Sigmoid colon (tissue), 6 donors: ENCODE measurements at regions not wholly inside any gene's neighbourhood (a gene's known extent, or its start where the extent isn't known, plus 50 kb on each side); places are given as distances from the start of the nearest gene placed in this dataset.
"Not testable (repeated sequence)": the region's sequence is repeated elsewhere in the genome, so short reads cannot be mapped to it uniquely, and the experiment has no call there.

Experiments
- DNase-seq: peaks from one replicate; pipeline ENCODE4 v3.0.0-alpha.2; 2019
- H3K27ac ChIP-seq, 4 donors: fragments of 200-600 bp; sonication (generic); one replicate each; pipeline ENCODE4 v1.5.1; 2016 to 2019; ENCODE audit warnings: mild to moderate bottlenecking in 1 of 4
- H3K27me3 ChIP-seq, 3 donors: fragments of 200-600 bp; sonication (generic); one replicate each; pipeline ENCODE4 v1.5.1; 2019; ENCODE audit warnings: mild to moderate bottlenecking in 1 of 3
- H3K36me3 ChIP-seq, 4 donors: fragments of 200-600 bp; sonication (generic); one replicate each; pipeline ENCODE4 v1.5.1; 2016 to 2019
- H3K4me1 ChIP-seq, 4 donors: fragments of 200-600 bp; sonication (generic); one replicate each; pipeline ENCODE4 v1.5.1; 2017 to 2019
- H3K4me3 ChIP-seq, 4 donors: fragments of 200-600 bp; sonication (generic); one replicate each; pipeline ENCODE4 v1.5.1; 2017 to 2019; ENCODE audit warnings: mild to moderate bottlenecking in 2 of 4, moderate library complexity in 1 of 4
- H3K9me3 ChIP-seq, 4 donors: fragments of 200-600 bp in 3 of 4; sonication (generic) in 3 of 4; one replicate each; pipeline versions ENCODE4 v1.5.1 to v1.6.1; 2013 to 2019
- CTCF ChIP-seq, 4 experiments: fragments of 450-650 bp in 3 of 4; fragments of 200-600 bp in 1 of 4; IDR thresholded peaks; one replicate each; pipeline ENCODE4 v1.5.1; 2016 to 2019; ENCODE audit warnings: antibody characterized with exemption in 4 of 4, mild to moderate bottlenecking in 3 of 4, moderate library complexity in 2 of 4
- EP300 ChIP-seq, 4 donors: sonication (generic); formaldehyde crosslinking; IDR thresholded peaks; one replicate each; pipeline ENCODE4 v1.6.1; 2017; ENCODE audit warnings: antibody characterized with exemption in 4 of 4
- POLR2A ChIP-seq, 2 donors: fragments of 450-650 bp; IDR thresholded peaks; one replicate each; pipeline ENCODE4 v1.6.1; 2016; ENCODE audit warnings: antibody characterized with exemption in 2 of 2, mild to moderate bottlenecking in 2 of 2, moderate library complexity in 2 of 2
- POLR2AphosphoS5 ChIP-seq, 4 donors: sonication (generic); formaldehyde crosslinking; IDR thresholded peaks; one replicate each; pipeline ENCODE4 v1.6.1; 2017; ENCODE audit warnings: antibody characterized with exemption in 4 of 4
- WGBS, 2 donors: extraction: QIAGEN DNeasy Blood & Tissue Kit; methylation state at CpG; one replicate each; pipeline ENCODE4 v1.1.7; 2013; 5-methylcytosine and 5-hydroxymethylcytosine counted together
- intact Hi-C: fragments of 100-400 bp; cut with DNase I; formaldehyde crosslinking; loops from one replicate; pipeline ENCODE4 v1.15.1; 2023
- donor health status: healthy with polysubstance abuse.
- donor health status: healthy.

GRCh38 chr17:21756856-21757619 lies 64.7 kb downstream of the KCNJ18 start:
- no peak for TF ChIP-seq CTCF (IDR thresholded peaks at IDR 0.05)
- TF ChIP-seq POLR2A (IDR thresholded peaks at IDR 0.05), result no peak
- TF ChIP-seq EP300 (IDR thresholded peaks at IDR 0.05), result no peak
- TF ChIP-seq POLR2AphosphoS5 (IDR thresholded peaks at IDR 0.05), result no peak
- no peaks in the 10 kb centered on the region for H3K27me3 ChIP-seq
- intact Hi-C loops, result no loop called here
- no peaks in the 10 kb centered on the region for H3K36me3 ChIP-seq
- no peak overlapping the region for H3K27ac ChIP-seq
- DNase-seq, result no peak
- H3K4me1 ChIP-seq, result no peaks in the 10 kb centered on the region
- H3K9me3 ChIP-seq, result no peaks in the 10 kb centered on the region
- 79 to 84% methylated on average over 12 of the region's 12 CpGs for WGBS, 2 donors
- H3K4me3 ChIP-seq, result no peak overlapping the region

DNA sequence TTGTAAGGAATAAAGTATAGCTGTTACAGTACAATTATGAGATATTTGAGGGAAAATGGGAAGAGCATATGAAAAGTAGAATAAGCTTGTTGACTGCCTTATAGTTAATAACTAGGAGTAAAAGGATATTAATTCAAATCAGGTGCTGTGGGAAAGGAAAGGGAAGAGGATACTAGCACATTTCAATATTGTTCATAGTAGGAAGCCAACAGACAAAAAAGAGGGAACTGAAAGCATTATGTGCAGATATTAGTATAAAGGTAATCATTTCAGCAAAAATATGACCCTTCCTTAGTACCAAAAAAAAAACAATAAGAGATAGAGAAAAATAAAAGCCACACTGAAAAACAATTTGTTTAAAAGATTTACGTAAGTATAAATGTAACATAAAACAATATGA lies 67.3 kb downstream of the KCNJ18 start:
- intact Hi-C loops, H3K27ac ChIP-seq, H3K4me1 ChIP-seq, H3K4me3 ChIP-seq, DNase-seq, H3K9me3 ChIP-seq, H3K27me3 ChIP-seq, H3K36me3 ChIP-seq: not testable (repeated sequence)
- WGBS, 2 donors, result 88 to 93% methylated on average over 1 of the region's 1 CpG

DNA sequence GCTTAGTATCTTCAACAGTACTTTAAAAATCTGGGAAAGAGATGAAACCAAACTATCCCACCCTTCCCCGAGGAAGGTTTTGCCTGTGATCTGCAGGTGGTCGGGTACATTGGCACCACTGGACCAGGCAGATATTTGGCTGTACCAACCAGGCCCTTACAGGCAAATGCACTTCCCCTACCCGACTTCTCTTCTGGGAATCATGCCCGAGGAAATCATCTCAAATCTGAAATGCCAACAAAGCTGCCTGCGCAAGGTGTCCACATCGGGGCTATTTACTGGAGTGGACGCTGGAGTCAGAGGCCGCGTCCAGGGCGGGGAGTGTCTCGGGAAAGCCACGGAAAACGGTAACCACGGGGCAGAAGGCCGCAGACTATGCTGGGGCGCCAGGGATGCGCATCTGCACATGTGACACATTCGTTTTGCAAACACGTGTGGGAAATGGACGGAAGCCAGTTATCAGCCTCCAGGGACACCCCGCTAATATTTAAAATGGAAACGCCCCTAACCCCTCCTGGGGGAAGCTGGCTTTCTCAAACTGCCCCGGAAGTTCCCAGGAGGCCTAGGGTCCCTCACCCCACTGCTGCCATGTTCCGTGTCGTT lies 71.5 kb downstream of the KCNJ18 start:
- H3K27me3 ChIP-seq, H3K4me1 ChIP-seq, H3K9me3 ChIP-seq, DNase-seq, H3K36me3 ChIP-seq, intact Hi-C loops, H3K4me3 ChIP-seq, H3K27ac ChIP-seq: not testable (repeated sequence)
- WGBS, 2 donors, result 84 to 90% methylated on average over 25 of the region's 25 CpGs

DNA sequence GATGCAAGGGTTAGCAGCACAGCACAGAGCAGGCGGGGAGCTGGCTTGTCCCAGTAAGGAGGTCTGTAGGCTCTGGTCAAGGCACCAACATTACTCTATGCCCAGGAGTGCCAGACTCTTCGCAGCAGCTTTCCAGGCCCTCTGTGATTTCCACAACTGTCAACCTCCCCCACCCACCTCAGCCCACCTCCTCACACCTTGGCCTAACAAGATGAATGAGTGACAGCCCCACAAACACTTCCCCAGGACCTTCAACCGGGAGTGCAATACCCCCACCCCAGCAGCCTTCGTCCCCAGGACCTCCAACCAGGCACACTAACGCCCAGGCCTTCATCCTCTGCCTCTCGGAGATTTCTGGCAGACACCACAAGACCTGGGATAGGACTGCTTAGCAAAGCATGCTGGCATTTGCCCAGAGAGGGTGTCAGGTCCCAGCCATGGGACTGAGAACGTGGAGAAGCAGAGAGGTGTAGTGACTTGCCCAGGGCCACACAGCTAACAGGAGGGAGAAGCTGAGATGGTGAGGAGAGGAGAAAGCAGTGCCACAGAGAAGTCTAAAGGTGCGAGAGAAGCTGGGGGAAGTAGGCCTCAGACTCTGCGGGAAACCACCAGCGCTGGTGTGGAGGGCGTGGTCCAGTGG lies 73.4 kb downstream of the KCNJ18 start:
- H3K4me1 ChIP-seq, intact Hi-C loops, H3K27ac ChIP-seq, H3K9me3 ChIP-seq, H3K36me3 ChIP-seq, H3K4me3 ChIP-seq, DNase-seq, H3K27me3 ChIP-seq: not testable (repeated sequence)
- 72 to 84% methylated on average over 11 of the region's 11 CpGs for WGBS, 2 donors

- H3K27ac ChIP-seq, H3K4me1 ChIP-seq, H3K4me3 ChIP-seq, intact Hi-C loops, DNase-seq, H3K36me3 ChIP-seq, H3K9me3 ChIP-seq, H3K27me3 ChIP-seq: not testable (repeated sequence)
- 76 to 77% methylated on average over 5 of the region's 5 CpGs for WGBS, 2 donors
Observed at GRCh38 chr17:21766565-21766964, 74.2 kb downstream of the KCNJ18 start.

DNA sequence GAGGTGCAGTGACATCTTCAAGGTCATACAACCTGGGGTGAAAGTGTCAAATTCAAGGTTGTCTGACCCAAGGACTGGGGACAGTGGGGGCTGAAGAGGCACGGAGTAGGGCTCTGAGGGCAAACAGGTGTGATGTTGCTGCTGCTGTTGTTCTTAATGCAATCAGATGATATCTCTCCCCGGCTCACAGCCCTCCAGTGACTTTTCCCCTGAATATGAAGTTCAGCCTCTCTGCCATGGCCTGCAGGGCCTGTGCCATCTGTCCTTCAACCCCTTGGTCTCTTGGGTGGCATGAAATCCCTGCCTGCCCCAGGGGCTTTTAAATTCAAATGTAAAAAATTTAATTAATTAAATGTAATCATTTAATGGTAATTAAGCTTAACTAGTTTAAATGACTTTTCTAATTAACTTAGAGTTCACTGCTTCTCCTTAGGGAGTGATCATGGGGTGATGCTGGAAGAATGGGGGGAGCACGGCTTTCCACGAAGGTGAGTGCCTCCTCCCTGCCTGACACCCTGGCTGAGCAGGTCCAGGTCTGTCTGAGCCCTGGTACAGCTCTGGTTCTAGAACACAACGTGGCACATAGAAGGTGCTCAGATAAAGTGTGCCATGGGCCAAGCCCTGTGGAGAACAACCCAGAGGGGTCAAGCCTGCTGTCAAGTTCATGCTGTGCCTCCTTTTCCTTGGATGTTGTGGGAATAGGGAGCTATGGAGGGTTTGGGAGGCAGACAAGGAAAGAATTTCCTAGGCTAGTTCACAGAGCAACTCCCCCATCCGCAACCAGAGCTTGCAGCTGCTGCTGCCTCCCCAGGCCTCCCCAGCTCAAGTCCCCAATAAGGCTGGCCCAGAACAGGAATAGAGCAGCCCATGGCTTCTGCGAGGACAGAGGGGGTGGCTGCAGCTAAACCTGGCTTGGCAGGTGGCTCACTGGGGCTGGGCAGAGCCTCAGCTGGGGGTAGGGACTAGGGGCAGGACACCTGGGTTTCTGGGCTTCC lies 75.1 kb downstream of the KCNJ18 start:
- H3K9me3 ChIP-seq, DNase-seq, H3K27me3 ChIP-seq, H3K4me1 ChIP-seq, H3K4me3 ChIP-seq, H3K27ac ChIP-seq, H3K36me3 ChIP-seq, intact Hi-C loops: not testable (repeated sequence)
- WGBS, 2 donors, result 72 to 75% methylated on average over 7 of the region's 7 CpGs

DNA sequence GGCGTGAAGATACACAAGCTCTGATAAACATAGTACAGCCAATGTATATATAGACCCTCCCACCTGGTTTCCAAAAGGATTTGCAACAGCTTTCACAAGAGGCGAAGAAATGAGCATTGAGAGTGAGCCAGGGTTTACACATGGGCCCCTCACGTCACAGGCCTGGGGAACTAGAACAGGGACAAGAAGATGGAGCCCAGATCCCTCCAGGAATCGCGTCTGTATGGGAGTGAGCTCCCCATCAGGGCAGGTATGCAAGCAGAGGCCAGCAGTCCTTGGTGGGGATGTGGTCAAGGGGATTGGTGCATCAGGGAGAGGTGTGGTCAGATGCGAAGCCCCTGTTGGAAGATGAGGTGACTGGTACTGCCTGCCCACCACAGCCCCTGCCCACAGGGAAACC lies 75.9 kb downstream of the KCNJ18 start:
- H3K4me3 ChIP-seq, H3K4me1 ChIP-seq, intact Hi-C loops, H3K27ac ChIP-seq, H3K27me3 ChIP-seq, H3K36me3 ChIP-seq, H3K9me3 ChIP-seq, DNase-seq: not testable (repeated sequence)
- WGBS, 2 donors, result 68 to 70% methylated on average over 6 of the region's 6 CpGs

DNA sequence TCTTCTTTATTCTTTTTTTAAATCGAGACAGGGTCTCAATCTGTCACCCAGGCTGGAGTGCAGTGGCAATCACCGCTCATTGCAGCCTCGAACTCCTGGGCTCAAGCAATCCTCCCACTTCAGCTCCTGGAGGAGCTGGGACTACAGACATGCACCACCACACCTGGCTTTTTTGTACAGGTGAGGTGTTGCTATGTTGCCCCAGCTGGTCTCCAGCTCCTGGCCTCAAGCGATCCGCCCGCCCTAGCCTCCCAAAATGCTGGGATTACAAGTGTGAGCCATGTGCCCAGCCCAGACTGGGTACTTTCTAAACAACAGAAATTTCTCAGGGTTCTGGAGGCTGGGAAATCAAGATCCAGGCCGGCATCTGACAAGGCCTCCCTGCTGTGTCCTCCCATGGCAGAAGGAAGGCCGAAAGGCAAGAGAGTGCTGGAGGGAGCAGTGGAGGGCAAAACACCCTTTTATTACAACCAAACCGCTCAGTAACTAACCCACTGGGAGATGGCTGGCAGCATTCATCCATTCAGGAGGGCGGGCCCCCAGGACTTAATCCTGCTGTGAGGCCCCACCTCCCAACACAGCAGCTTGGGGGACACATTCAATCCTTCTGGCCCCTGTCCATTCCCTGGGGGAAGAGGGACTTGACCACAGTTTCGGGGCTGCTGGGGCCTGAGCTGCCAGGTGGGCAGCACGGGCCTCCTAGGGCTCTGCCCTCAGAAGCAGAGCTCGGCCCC lies 76.6 kb downstream of the KCNJ18 start:
- H3K4me1 ChIP-seq, H3K36me3 ChIP-seq, H3K27ac ChIP-seq, H3K9me3 ChIP-seq, H3K27me3 ChIP-seq, intact Hi-C loops, H3K4me3 ChIP-seq, DNase-seq: not testable (repeated sequence)
- 82 to 86% methylated on average over 13 of the region's 13 CpGs for WGBS, 2 donors

DNA sequence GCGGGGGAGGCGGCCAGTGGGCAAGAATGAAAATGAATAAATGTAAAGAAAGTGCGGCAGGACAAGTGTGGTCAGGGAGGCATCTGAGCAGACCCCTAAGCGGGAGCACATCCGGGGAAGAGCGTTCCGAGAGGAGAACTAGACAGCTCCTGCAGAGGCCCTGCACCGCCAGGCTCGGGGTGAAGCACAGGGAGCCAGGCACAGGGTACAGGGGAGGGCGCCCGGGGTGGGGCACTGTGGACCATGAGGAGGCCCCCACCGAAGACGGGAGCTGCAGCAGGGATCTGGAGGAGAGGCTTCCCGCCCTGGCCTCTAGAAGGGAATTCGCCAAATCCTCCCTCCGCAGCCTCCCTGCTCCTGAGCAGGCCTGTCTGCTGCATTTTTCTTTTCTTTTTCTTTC lies 77.5 kb downstream of the KCNJ18 start:
- intact Hi-C loops, H3K27ac ChIP-seq, H3K4me3 ChIP-seq, H3K4me1 ChIP-seq, H3K36me3 ChIP-seq, DNase-seq, H3K27me3 ChIP-seq, H3K9me3 ChIP-seq: not testable (repeated sequence)
- WGBS, 2 donors, result 93 to 94% methylated on average over 16 of the region's 16 CpGs
